ENCODE measurements at regions not wholly inside any gene's neighbourhood (a gene's known extent, or its start where the extent isn't known, plus 50 kb on each side); places are given as distances from the start of the nearest gene placed in this dataset.

DNA sequence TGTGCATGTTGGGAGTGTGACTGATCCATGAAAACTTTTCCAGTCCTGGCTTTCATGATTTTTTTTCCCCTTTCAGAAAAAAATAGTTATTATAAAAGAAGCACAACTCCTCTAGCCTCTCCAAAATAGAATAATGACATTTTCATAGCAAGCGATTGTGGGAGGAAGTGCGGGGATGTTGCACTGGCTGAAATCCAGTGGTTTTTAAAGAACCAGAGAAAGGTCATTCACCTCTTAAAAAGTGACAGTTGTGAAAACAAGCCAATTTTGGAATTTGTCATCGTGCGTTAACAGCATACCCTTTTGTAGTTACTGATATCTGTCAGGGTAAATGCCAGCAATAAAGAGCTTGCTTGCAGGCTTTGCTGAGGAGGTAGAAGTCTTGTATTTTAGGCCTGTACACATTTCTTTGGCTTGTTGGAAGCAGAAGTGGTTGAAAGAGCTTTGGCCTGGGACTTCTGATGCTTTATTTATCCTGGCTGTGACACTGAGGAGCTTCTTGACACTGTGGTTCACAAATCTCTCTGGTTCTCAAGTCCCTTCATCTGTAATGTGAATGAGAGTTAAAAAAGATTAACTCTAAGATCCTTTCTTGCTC is 545.9 kb downstream of the REEP3 start:
- intact Hi-C loops (cut with micrococcal nuclease): no loop called here

DNA sequence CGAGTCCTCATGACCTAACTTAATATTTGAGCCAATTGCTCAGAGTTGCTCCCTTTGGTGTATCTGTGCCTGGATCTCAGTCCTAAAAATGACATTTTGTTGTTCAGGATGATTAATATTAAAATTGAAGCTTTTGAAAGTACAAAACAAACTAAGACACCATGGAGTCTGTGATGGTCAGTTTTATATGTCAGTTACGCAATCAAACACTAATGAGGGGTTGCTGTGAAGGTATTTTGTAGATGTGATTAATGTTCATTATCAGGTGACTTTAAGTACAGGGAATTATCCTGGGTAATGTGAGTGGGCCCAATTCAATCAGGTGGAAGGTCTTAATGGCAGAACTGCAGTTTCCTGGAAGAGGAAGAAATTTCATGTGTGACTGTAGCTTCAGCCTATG is 546.7 kb downstream of the REEP3 start:
- intact Hi-C loops (cut with micrococcal nuclease): no loop called here

DNA sequence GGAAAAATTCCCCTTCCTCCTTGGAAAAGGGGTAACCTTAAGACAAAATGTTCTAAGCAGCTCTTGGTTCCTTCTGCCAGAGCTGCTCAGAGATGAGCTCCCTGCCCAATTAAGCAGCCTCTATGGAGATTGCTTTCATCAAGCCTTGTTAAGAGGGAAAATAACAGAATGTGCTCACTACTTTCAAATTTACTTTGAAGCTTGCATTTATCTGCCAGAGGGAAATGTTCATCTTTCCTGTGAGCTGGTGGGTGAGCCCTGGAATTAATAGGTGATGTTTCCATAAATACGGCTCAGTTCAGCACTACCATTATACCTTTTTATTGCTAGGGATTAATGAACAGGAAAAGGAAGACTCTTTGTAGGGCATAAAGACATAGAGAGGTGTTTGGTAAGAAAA is 549.0 kb downstream of the REEP3 start:
- intact Hi-C loops (cut with micrococcal nuclease): no loop called here

DNA sequence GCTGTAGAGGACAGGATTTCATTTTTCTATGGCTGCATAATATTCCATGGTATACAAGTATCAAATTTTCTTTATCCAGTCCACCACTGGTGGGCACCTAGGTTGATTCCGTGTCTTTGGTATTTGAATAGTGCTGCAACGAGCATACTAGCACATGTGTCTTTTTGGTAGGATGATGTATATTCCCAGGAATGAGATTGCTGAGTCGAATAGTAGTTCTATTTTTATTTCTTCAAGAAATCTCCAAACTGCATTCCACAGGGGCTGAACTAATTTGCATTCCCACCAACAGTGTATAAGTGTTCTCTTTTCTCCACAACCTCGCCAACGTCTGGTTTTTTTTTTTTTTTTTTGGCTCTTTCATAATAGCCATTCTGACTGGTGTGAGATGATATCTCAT is 550.0 kb downstream of the REEP3 start:
- intact Hi-C loops (cut with micrococcal nuclease): no loop called here

DNA sequence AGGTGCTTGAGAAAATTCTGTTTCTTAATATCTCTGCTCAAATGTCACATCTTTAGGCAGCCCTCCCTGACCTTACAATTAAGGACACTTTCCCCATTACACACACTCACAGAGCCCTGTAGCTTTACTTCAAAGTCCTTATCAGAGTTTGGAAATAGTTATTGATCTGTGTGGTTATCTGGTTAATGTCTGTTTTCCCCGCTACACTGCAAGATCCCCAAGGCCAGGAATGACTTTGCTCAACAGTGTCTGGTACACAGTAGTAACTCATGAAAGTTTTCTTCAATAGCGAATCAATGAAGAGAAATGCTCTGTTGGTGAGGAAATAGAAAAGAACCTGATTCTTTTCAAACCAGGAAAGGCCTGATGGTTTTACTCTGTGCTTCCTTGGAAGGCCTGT is 554.4 kb downstream of the REEP3 start:
- intact Hi-C loops (cut with micrococcal nuclease): no loop called here

DNA sequence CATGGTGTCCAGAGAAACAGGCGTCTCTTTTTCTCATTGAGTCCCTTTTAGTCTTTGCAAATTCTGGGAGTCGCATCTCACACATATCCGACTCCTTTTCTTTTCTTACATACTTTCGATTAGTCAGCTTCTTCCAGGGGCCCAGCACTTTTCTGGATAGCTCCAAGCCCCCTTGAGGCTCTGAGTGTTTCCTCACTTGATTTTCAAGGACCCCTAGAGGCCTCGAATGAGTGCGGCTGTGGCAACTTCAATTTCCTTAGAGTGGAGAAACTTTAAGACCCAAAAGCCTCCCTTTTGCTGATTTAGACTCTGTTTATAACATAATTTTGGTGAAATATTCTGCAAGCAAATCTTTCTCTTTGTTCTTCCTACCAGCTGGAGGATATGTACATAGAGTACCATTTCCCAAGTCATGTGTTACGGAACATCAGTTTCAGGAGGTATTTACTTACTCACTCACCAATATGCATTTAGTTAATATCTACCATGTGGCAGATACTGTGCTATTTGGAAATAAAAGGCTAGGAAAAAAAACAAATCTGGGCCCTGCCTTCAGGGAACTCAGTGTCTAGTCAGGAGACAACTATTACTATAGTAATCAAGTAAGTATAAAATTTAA is 555.2 kb downstream of the REEP3 start:
- intact Hi-C loops (cut with micrococcal nuclease): no loop called here

DNA sequence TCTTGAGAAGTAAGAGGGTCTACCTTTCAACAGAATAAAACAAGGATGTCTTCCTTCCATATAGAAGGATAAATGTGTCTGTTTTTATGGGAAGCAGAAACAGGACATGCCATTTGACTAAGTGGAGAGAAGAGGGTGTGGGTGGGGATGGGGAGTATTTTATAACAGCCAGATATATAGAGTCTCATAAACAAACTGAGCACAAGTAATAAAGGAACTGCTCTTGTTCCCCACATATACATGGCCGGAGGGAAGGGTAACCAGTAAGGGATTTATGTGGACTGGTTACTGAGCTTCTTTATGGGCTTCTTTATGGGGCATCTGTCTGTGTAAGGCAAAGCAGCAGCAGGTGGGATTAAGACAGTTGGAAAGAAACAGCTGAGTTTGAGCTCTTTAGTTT is 558.1 kb downstream of the REEP3 start:
- intact Hi-C loops (cut with micrococcal nuclease): no loop called here

DNA sequence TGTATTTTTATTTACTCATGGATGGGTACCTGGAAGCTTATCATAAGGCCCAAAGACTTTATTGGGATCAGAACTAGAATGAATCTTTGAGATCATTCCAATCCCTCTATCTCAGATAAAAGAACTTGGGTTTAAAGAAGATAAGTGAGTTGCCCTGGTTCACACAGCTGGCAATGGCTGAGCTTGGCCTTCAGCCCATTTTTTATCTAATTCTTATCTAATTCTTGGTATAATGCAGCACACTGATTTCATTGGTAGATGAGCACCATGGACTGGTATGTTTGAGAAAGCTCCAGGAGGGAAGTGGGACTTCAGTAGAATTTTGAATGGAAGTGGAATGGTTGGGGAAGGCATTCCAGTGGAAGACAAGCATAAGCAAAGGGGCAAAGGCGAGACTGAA is 558.9 kb downstream of the REEP3 start:
- intact Hi-C loops (cut with micrococcal nuclease): no loop called here

DNA sequence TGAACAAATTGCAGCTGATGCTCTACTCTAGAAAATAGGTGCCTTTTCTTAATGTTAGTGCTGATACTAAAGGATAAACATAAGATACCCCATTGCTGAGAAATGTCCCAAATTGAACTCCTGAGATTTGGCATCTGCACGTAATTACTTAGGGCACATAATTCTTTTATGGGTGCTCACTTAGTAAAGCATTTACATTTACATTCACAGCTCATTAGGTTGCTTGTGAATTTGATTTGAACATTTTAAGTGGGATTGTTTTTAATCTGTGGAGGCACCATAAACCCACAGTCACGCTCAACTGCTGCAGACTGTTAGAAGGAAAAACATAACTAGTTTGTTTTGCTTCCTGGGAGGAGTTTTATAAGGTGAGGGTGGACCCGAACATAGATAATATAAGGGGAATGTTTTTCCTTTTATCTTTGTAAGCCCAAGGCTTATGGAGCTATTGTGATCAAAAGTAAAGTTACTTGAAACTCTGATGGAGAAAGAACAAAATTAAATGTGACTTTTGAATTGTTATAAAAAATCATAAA is 560.8 kb downstream of the REEP3 start:
- intact Hi-C loops (cut with micrococcal nuclease): no loop called here

DNA sequence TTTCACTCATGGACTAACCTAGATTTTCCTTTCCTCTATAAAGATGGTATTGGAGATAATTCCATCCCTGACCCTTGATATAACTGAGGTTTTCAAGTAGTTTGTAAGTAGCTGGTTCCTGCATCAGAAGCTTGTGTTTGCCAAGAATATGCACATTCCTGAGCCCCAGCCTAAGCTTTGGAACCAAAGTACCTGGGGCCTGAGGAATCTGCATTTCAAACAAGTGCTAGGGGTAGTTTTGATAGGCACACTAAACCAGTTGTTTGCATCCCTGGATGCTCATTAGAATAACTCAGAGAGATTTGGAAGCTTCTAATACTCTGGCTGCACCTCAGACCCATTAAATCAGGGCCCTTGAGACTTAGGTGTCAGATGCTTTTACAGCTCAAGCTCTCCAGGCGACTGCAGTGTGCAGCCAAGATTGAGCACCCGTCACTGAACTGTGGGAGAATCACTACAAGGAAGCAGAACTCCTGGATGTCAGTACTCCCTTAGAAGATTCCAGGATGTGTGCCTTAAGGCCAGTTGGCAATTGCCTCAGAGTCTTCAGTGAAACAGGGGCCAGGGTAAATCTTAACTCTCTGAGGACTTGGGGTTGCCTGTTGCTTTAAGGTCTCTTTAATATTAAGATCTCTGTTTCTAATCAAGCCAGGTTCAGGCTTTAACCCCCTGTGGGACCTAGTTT is 565.0 kb downstream of the REEP3 start:
- intact Hi-C loops (cut with micrococcal nuclease): no loop called here

DNA sequence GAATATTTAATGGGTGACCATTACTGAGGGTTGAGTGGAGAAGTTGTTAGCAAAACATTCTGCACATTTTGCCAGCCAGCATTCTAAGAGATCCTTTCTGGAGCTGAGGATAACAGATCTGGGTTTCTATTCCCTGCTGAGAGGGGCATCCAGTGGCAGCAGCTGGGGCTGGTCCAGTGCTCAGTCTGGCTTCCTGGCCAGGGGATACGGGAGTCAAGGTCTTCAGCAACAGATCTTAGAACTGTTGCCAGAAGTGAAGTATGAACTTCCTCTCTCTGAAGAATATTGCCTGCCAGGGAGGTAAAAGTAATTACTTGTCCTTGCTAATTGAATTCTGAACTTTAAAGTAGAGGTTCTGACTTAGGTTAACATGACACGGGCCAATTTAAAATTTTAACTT is 568.4 kb downstream of the REEP3 start:
- intact Hi-C loops (cut with micrococcal nuclease): no loop called here

DNA sequence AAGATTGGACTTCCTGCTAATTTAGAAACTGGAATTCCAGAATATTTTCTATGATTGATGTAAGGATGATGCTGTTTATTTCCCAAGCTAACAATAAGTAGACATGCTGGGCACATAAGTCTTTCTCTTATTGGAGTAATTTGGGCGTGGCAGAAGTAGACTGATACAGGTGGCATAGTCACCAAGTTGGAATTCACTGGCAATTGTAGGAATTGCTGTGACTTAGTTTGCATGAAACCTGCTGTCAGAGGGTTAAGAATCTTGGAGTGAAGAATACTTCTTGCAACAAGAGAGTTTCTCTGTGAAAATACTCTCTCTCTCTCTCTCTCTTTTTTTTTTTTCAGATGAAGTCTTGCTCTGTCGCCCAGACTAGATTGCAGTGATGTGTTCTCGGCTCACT is 569.7 kb downstream of the REEP3 start:
- intact Hi-C loops (cut with micrococcal nuclease): no loop called here

DNA sequence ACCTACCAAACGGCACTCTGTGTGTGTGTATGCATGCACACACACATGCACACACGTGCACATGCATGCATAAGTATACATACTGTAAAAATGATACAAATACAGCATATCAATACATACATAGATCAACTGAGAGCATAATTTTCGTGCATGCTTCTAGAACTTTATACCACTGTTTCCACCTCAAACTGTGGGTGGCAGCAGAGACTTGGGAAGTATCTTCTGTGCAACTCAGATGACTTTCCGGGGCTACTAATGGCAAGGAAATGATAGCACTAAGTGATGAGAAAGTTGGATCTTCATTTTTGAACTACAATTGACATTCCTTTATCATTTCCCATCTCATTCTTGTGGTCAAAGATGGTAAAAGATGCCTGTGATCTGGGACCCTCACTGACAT is 570.7 kb downstream of the REEP3 start:
- intact Hi-C loops (cut with micrococcal nuclease): no loop called here

DNA sequence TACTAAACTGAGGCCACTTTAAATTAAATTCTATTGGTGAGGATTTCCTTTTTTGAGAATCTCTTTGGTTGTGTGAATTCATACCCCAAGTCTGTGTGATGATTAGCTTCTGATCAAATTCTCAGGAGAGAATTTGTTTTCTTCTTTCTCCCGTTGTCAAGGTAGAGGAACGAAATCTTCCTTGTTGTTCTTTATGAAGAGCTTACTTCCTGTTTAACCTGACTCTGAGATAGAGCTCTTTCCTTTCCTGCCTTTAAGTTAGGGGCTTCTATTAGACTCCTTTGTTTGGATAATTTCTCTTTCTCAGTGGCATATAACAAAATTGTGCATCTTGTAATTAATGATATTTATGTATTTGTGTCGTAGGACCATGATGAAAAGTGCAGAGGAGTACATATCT is 572.1 kb downstream of the REEP3 start:
- intact Hi-C loops (cut with micrococcal nuclease): no loop called here

DNA sequence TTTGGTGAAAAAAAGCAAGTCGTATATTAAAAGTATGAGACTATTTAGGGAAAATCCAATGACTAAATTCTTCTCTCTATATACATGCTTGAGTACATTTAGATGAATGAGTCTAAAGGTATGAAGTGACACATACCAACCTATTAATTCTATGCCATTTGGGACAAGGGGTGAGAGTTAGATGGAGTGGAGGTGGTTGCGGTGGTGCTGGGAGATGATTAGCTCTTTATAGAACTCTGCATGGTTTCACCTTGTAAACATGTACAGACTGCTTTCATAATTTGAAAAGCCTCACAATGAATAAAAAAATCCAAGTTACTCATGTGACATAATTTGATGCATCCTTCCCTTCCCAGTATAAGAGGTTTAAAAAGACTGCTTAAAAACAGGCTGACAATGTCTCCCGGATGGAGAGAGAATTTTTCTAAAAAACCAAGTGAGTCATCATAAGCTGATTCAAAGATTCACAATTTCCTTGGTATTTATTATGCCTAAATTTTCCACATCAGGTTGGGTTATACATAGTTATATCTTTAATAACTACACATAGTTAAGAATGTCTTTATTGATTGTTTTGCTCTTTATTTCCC is 572.8 kb downstream of the REEP3 start:
- intact Hi-C loops (cut with micrococcal nuclease): no loop called here

DNA sequence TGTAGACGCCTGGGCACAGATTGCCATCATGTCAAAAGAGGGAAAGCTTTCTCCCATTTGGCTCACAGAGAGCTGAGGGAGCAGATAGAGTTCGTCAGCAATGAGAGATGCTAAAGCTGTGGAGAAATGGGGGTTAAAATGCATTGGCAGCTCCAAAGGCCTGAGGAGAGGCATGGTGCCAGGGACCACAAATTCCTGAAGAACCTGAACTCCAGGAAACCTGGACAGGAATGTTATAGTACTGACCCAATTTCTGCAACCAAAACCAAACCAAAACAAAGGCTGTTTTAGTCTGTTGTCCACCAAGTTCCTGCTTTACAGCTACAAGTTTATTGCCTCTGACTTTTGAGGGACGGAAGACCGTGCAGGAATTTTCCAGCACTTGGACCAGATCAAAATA is 575.7 kb downstream of the REEP3 start:
- intact Hi-C loops (cut with micrococcal nuclease): no loop called here

DNA sequence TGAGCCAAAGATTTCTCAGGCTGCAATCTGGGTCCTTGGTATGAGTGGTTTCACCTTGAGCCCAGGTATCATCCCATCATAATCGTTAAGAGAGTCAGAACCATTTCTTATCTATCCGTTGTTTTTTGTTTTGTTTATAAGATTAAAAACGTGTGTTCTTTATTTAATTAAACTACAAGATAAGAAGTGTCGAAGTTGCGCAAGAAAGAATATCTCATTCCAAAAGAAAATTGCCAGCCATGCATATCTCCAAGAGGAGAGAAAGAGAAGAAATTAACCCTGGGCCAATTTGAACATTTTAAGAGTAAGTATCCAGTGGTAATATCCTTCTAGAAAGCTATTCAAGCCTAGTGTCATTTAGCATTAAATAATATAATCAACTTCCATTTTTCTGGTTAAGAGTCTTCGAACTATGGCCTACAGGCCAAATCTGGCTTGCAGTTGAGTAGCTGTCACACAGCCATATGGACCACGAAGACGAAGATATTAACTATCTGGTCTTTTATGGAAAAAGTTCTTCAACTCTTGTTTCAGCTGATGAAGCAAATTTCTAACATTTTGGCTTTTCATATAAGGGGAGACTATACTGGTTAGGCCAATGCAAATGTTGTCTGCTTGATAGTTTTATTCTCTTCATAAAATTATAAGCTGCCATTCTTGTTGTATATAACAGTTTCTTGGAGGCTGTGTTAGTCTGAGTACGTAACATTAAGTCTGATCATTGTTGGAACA is 576.4 kb downstream of the REEP3 start:
- intact Hi-C loops (cut with micrococcal nuclease): no loop called here

DNA sequence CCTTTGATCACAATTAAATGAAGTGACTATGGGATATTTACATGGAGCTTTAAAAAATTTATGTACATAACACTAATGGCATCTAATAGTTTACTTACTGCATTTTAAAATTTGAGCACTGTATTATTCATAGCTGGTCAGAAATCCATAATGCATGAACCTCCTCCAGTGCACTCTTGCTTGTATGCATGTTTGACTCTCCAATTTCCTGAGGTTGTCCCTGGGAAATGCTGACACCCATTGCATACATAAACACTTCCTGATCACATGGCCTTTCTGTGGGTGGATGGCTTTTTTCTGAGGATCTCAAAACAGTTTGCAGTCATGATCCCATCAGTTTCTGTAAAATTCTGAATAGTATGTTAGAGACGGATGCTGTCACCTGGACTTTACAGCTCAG is 577.8 kb downstream of the REEP3 start:
- intact Hi-C loops (cut with micrococcal nuclease): no loop called here

DNA sequence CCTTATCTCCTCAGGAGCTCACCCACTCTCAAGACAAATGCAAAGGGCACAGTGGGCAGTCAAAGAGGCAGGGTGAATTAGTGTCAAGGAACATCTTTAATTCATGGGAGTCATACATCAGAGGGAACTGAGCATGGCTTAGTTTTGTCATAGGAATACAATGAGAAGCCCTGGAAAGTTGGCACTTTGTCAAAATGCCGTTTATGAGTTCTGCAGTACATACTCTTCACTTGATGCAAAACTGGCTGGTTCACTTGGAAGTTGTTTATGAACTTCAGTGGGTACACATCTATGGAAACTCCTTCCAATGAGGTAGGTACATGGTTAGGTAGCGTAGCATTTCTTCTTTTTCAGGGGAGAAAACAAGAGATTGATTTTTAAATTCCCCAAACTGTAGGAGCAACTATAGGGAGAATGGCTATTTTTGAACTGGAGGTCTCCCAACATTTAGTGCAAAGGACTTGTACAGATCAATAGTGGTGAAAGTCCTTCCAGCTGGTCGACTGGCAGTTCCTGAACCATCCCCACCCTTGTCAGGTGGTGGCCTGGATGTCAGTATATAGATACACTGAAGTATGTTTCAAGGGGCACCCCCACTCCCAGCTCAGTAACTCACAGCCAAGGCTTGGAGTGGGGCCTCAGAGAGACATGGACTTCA is 580.5 kb downstream of the REEP3 start:
- intact Hi-C loops (cut with micrococcal nuclease): no loop called here

DNA sequence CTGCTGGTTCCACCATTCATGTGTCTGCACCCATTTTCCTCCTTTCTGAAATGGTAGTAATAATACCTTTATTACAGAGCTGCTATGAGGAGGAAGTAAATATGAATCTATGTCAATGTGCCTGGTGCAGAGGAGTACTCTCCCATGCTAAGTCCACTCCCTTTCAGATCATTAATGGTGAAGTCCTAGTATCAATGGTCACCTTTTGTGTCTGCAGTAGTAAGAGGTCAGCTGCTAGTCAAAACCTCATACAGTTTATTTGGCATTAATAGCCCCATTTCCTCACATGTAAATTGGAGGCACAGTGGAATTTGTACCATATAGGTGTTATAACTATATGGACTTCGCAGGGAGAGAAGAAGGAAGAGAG is 581.0 kb downstream of the REEP3 start:
- intact Hi-C loops (cut with micrococcal nuclease): no loop called here

DNA sequence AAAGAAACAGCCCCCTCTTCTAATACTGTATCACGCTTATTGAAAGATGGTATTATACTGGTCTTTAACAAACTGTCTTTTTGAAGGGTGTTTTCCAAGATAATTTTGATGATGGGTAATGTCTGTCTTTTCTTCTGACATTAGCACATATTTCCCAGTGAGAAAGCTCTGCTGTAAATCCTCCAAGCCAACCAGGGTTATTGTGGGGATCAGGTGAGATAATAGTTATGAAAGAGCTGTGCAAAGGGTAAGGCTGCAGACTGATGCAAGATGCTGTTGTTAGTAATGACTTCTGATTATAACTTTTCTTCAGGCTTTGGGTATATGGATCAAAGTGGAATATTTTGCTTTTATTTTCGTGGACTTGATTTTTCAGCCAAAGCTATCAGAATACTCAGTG is 581.7 kb downstream of the REEP3 start:
- intact Hi-C loops (cut with micrococcal nuclease): no loop called here
